ENCODE measurements at regions not wholly inside any gene's neighbourhood (a gene's known extent, or its start where the extent isn't known, plus 50 kb on each side); places are given as distances from the start of the nearest gene placed in this dataset.

DNA sequence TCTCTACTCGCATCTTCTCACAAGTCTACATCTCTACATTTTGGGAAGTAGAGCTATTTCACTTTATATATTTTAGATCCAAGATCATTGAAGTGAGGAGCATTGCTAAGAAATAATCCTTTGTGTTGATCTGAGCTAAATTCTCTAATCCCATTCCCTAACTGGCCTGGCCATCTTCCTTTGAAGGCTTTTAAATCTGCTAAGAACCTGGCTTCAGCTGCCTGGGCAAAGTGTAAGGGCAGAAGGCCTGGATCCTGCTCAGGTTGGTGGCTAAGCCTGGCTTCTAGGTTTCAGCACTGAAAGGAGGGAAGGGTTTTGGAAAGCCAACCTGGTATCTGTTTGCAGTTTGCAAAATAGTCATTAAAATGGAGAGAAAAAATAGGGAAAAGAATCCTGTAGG, 167.6 kb downstream of the BRINP2 start:
- no peak for DNase-seq (ENCODE audit: low read depth)
- ChIA-PET POLR2A (no interaction called here), CTCF (interaction anchor here (1.0 to 1.7 kb wide), 2 partner anchors 9 to 17 kb away, joined by 4 to 5 read pairs; no protein-coding TSS in a partner anchor)
- TF ChIP-seq, protein P1, sequence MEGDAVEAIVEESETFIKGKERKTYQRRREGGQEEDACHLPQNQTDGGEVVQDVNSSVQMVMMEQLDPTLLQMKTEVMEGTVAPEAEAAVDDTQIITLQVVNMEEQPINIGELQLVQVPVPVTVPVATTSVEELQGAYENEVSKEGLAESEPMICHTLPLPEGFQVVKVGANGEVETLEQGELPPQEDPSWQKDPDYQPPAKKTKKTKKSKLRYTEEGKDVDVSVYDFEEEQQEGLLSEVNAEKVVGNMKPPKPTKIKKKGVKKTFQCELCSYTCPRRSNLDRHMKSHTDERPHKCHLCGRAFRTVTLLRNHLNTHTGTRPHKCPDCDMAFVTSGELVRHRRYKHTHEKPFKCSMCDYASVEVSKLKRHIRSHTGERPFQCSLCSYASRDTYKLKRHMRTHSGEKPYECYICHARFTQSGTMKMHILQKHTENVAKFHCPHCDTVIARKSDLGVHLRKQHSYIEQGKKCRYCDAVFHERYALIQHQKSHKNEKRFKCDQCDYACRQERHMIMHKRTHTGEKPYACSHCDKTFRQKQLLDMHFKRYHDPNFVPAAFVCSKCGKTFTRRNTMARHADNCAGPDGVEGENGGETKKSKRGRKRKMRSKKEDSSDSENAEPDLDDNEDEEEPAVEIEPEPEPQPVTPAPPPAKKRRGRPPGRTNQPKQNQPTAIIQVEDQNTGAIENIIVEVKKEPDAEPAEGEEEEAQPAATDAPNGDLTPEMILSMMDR (IDR thresholded peaks at IDR 0.05; ENCODE audit: insufficient read depth, low read depth, low read length) = no peak
- Histone ChIP-seq H3K27me3 (ENCODE audit: control insufficient read depth, insufficient read depth, low read length) (peaks cover 5% of the 10 kb centered on the region), H3K36me3 (ENCODE audit: control insufficient read depth, insufficient read depth, low read length) (no peaks in the 10 kb centered on the region), H3K4me3 (ENCODE audit: low read depth, low read length) (no peak overlapping the region)

DNA sequence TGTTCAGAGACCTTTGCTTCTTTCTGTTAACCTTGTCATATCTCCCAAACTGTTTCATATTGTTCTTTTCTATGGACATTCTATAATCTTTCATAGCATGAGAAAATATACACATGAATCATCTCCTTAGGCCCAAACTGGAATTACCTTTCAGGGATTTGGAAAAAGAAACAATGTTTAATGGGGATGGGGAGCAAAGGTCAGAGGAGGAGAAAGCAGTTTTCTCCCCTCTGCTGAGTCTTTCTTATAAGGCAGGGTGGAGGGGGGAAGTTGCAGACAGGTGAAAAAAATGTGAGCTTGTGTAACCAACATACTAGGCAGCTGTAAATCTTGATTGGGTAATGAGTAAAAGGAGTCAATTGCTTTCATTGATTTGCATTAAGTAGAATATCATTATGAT, 164.1 kb downstream of the BRINP2 start:
- ChIA-PET CTCF (no interaction called here), POLR2A (no interaction called here)
- Histone ChIP-seq H3K4me3 (ENCODE audit: low read depth, low read length) (no peak overlapping the region), H3K27me3 (ENCODE audit: control insufficient read depth, insufficient read depth, low read length) (no peaks in the 10 kb centered on the region), H3K36me3 (ENCODE audit: control insufficient read depth, insufficient read depth, low read length) (no peaks in the 10 kb centered on the region)
- TF ChIP-seq, protein P1 (IDR thresholded peaks at IDR 0.05; ENCODE audit: insufficient read depth, low read depth, low read length) = no peak
- no peak for DNase-seq (ENCODE audit: low read depth)

DNA sequence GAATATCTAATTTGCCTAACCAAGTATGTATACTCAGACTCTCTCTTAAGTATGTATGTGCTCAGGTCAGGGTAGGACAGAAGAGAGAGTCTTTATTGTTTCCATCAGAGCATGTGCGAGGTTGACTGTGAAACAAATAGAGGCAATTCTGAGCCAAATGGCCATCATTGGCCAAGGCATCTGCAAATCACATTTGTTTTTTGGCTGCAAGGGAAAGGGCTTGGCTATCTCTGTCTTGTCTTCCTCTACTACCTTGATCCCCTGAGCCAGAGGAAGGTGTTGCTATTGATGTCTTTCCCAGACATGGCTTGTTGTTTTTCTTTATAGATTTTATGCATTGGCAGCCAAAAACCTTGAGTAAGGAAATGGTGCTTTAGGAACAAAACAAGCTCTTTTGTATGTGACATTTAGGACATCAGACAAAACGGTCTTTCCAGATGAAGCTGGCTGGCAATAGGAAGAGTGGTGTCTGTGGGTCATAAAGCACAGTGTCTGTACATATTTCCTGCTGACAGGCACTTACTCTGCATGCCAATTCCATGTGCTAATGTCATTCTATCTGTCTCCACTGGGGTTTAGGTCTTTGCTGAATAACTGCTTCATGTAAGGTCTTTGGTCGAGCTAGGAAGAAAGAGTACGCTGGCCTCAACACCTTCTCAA, 163.3 kb downstream of the BRINP2 start:
- ChIA-PET CTCF (interaction anchor here (0.6 kb wide), 1 partner anchor 386 kb away, joined by 3 read pairs; no protein-coding TSS in a partner anchor), POLR2A (no interaction called here)
- TF ChIP-seq, protein P1 (IDR thresholded peaks at IDR 0.05; ENCODE audit: insufficient read depth, low read depth, low read length) = no peak
- Histone ChIP-seq H3K27me3 (ENCODE audit: control insufficient read depth, insufficient read depth, low read length) (no peaks in the 10 kb centered on the region), H3K36me3 (ENCODE audit: control insufficient read depth, insufficient read depth, low read length) (no peaks in the 10 kb centered on the region), H3K4me3 (ENCODE audit: low read depth, low read length) (no peak overlapping the region)
- no peak for DNase-seq (ENCODE audit: low read depth)
